HG03442 (cell line): ENCODE measurements at regions not wholly inside any gene's neighbourhood (a gene's known extent, or its start where the extent isn't known, plus 50 kb on each side); places are given as distances from the start of the nearest gene placed in this dataset.
A peak's percentile ranks its signal among the peaks of the same experiment; 100 is the strongest.
"Not testable (repeated sequence)": the region's sequence is repeated elsewhere in the genome, so short reads cannot be mapped to it uniquely, and the experiment has no call there.

ENCODE experiments used
- ATAC-seq: cut with Tn5 transposase; IDR thresholded peaks from one replicate; pipeline ENCODE4 v1.9.1; 2021; ENCODE audit warnings: mild to moderate bottlenecking, moderate library complexity; ENCODE audit not compliant: unreplicated experiment

DNA sequence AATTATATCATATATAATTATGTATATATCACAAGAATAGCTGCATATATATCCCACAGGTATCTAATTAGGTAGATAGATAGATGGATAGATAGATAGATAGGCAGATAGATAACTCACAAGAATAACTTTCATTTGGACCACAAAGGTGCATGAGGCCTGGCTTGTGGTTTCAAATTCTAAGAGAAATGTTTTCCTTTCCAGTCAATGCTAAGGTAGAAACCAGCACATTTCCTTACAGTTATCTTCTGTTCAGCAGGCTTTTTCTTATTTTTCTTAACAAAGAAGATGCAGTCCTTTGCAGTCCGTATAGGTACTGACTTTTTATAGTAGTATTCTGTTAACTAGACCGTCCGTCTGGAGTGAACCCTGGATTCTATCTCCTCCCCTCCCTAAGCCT, 152.9 kb upstream of the ANKFN1 start:
- ATAC-seq, result no peak

DNA sequence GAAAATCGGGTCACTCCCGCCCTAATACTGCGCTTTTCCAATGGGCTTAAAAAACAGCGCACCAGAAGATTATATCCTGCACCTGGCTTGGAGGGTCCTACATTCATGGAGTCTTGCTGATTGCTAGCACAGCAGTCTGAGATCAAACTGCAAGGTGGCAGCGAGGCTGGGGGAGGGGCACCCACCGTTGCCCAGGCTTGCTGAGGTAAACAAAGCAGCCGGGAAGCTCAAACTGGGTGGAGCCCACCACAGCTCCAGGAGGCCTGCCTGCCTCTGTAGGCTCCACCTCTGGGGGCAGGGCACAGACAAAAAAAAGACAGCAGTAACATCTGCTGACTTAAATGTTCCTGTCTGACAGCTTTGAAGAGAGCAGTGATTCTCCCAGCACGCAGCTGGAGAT, 150.6 kb upstream of the ANKFN1 start:
- not testable (repeated sequence) for ATAC-seq

DNA sequence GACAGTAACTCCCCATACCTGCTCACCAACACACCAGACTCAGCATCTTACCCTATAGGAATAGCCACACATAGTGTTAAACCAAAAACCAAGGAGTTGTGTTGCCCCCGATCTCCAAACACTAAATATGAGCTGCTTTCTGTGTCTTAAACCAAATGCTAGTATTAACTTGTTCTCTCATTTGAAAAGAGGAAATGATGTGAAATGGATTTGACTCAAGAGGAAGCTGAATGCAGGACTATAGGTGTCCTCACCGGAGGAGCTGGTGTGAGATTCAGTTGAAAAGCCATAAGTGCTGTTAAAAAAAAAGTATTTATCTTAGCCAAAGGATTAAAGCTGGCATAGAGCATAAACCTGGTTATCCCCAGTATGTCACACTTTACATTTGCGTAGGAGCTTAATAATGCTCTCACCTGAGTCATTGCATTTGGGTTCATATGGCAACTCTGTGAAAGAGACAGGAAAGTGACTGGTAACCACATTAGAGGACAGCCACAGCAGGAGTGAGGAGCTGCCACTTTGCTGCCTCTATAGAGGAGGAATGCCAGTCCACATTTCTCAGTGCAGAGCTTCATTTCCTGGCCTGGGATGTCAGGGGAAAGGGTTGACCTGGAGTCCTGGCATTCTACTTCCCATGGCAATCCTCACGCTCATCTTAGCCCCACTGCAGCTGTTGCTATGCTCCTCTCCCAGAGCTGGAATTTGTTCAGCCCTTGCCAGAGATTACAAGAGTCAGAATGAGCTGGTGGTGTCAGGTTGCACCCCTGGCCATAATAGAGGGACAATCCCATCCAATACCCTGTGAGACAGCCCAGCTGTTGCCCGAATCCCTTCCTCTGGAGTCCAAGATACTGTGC, 143.3 kb upstream of the ANKFN1 start:
- ATAC-seq, result no peak

DNA sequence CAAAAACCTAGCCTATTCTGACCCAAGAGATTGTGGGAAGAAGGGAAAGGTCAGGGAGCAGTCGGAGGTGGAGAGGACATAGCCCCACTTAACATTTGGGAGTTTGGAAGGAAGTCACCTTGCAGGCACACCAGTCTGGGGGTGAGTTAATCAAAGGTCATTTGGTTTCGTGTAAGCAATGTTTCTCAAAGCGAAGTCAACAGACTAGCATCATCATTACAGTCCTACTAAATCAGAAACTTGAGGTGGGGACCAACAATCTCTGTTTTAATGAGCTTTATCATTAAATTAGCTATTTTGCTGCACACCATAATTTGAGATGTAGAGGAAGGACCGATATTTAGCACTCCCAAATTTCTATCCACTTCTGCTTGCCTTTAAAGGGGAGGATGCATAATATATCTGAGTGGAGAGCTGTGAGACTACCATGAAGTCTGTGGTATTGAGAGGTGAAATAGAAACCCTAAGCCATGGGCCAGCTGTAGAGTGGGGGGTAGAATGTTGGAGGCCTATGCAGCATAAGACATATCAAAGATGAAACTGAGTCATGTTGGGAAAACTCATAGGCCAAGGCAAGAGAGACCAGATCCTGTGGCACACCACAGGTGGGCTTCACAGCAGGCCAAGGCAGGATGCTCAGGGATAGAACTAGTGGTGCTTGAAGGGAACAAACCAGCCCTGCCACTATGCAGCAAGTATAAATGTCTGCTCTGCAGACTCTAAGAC, 141.7 kb upstream of the ANKFN1 start:
- no peak for ATAC-seq

DNA sequence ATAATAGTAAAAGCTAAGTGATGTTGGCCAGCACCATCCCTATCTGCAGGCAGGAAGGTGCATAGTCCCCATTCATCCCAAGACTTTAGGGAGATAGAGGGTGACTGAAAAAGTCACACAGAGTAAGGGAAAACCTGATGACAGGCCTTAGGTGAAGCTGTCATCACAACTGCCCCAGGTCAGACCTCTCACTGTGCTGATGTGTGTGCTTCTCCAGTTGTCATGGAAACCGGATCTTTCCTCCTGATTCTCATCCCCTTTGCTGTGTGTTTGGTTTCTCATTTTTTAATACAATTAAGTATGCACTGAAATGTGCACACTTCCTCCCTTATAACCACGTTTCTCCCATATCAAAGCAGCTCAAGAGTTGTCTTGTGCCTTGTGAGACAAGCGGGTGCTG, 135.1 kb upstream of the ANKFN1 start:
- ATAC-seq, result no peak

DNA sequence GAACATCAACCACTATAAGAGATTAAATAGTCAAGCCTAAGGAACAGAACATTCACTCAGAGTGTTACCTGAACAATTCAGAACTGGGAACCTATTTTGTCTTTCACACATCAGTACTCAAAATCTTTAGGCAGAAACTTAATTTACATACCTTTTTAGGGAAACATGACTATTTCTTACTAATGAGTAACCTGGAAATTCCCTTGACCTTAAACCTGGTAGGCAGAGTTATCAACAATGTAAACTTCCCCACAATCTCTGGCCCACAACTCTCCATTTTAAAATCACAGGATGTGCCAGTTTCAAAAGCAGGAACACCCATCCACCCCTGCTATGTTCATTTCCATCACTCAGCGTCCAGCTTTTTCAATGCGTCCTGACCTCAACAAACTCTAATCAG, 132.9 kb upstream of the ANKFN1 start:
- peak; percentile 64 for ATAC-seq

DNA sequence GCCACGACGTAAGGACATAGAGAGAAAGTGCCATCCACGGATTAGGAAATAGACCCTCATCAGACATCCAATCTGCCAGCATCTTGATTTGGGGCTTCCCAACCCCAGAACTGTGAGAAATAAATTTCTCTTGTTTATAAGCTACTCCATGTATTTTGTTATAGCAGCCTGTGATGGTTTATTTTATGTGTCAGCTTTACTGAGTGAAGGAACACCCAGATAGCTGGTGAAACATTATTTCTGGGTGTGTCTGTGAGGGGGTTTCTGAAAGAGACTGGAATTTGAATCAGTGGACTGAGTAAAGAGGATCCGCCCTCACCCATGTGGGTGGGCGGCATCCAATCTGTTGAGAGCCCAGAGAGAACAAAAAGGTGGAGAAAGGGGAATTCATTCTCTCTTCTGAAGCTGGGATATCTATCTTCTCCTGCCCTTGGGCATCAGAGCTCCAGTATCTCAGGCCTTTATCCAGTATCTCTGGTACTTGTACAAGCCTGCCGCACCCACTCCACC, 131.5 kb upstream of the ANKFN1 start:
- ATAC-seq, result no peak

DNA sequence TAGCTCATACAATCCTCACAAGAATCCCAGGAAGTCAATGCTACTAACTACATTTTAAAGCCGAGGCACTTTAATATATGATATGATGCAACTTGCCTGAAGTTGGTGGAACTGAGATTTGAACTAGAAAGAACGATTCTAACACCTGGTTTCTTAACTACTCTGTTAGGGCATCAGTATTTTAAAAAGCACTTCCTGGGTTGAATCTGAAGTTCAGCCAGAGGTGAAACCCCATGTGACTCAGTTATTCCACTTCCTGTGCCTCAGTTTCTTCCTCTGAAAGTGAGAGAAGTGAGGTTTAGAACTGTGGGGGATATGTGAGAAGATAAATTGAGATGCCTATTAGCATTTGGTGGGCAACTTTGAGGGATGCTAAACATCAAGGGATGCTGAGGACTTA, 129.4 kb upstream of the ANKFN1 start:
- ATAC-seq, result no peak

DNA sequence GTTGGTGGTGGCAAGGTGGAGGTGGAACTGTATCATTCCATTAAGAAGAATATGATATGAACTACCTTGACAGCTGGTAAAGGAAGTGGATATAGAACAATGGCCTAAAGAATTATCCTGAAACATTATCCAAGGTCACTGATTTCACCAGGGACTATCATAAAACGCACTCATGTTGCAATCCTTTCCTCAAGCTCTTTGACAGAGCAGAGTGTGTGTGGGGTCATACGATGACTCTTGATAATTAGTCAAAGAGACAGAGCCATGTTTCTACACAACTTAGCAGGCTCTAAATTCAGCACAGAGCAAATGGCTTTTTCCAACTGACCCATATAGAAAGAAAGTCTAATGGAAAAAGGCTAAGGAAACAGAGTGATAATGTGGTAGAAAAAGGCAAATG, 126.4 kb upstream of the ANKFN1 start:
- no peak for ATAC-seq

DNA sequence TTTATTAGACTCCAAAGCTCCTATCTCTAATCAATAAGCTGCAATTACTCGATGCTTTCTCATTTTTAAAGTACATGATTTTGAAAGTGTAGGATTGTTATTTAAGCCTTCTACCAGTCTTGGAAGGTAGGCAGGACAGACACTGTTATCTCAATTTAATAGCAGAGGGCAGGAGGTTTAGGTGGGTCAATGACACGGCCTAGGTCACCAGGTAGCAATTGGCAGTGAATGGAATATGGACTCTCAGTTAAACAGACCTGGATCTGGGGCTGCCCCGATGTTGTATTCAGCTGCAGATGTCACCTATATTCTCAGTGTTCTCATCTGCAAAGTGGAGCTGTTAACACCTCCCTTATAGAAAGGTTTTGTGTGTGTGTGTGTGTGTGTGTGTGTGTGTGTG, 124.4 kb upstream of the ANKFN1 start:
- ATAC-seq, result no peak

DNA sequence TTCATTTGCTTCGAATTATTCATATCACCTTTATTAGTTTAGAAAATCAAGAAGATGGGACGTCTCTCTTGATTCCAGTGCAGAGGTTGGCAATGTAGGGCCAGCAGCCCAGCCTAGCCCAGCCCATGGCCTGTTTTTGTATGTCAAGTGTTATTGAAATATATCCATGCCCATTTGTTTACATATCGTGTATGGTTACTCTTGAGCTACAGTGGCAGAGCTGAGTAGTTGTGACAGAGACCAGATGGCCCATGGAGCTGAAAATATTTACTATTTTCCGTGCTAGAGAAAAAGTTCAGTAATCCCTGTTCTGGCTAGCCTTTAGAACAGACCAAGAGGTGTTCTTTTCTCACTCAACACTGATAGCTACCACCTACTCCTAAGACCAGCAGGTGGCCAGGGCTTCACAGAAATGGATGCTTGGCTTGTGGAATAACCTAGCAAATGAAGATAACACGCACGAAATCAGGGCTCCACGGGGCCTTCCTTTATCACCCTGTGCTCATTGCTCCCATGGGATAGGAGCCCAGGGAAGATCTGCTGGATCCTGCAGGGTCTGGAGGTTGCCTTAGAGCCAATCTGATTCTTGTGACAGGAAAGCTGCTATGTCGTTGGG, 123.2 kb upstream of the ANKFN1 start:
- ATAC-seq, result no peak

DNA sequence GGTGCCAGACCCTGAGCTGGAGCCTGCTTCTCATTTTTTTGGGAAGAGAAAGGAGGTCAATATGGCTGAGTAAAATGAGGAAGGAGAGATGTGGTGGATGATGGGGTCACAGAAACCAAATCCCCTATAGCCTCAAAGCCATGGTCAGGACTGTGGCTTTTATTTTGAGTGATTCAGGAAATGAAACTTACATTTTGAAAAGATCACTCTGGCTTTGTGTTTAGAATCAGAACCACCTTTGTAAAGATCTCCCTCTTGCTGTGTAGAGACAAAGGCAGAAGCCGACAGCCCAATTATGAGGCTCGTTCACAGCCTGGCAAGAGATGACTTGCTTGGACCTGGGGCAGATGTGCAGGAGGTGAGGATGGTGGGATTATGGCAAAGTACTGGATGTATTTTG, 121.6 kb upstream of the ANKFN1 start:
- no peak for ATAC-seq

DNA sequence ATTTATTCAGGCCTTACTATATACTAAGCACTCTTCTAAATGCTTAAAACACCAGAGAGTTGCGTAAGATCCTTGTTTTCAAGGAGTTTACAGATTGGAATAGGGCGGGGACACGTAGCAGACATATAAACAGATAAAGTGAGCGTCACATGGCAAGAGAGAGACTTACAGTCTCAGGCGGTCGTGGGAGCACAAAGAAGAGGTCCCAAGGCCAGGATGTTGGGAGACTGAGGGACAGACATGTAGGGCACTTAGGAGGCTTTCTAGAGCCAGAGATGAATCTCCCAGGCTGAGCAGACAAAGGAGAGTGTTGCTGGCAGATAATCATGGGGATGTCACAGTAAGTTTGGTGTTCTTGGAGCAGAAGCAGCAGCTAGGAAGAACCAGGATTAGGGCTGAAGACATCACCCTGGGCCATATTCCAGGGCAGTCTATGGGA, 119.1 kb upstream of the ANKFN1 start:
- no peak for ATAC-seq

DNA sequence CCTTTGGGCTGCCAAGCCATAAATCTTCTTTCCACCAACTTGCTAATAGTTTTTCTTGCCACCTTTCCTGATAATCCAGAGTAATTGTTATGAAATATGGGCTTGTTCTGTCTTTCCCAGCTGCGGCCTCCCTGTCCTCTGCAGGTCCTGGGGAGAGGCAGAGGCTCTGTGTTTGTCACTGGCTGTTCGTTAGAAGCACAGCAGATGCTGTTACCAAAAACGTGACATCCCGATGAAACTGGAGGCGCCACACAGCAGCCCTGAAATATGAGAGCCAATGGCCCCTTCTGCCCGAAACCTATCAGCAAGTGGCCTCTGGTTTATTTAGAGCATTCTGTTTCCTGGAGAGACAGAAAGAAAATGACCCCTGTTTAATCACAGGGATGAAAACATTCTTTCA, 115.1 kb upstream of the ANKFN1 start:
- no peak for ATAC-seq

DNA sequence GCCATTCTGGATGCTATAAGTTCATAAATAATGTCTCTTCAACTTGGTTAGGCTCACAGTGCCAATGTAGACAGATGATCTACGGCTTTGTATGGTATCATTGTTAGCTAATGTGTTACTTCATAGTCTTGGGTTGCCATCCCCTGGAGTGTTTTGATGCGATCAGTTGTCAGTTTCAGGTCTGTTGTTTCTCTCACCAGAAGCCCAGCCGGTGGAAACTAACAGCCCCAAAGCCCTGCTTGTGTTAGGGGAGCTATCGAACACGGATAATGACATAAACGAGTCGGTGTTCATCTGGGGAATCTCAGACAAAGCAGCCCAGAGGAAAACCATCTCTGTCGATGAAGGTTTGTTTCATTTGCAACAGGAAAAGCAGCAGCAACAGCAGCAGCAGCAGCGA, 107.4 kb upstream of the ANKFN1 start:
- ATAC-seq, result no peak

DNA sequence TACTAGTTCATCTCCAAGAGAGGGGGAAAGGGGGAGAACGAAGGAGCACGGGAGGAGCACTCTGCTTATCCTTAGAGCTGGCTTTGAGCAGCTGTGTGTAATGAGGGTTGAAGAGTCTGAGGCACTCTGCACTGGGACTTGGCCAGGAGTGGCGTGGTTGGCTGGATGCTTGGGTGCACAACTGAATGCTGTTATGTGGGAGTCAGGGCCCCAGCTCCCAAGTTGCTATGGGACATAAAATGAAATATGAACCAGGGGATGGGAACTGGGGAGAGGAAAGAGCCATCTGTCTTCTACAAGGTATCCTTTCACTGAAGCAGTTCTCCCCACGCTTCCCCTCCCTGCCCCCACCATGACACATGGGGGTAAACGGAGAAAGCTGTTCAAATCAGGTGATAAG, 105.9 kb upstream of the ANKFN1 start:
- ATAC-seq, result no peak

DNA sequence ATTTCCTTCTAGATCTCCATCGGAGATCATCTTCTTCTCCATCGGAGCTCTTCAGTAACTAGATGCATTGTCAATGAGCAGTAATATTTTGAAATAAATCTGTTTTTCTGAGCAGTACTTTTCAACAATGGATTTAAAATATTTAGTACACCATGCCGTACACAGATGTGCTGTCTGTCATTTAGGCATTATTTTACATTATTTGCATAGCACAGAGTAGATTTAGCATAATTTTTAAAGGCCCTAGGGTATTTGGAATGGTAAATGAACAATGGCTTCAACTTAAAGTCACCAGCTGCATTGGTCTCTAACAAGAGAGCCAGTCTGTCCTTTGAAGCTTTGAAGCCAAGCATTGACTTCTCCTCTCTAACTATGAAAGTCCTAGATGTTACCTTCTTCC, 95.4 kb upstream of the ANKFN1 start:
- no peak for ATAC-seq

DNA sequence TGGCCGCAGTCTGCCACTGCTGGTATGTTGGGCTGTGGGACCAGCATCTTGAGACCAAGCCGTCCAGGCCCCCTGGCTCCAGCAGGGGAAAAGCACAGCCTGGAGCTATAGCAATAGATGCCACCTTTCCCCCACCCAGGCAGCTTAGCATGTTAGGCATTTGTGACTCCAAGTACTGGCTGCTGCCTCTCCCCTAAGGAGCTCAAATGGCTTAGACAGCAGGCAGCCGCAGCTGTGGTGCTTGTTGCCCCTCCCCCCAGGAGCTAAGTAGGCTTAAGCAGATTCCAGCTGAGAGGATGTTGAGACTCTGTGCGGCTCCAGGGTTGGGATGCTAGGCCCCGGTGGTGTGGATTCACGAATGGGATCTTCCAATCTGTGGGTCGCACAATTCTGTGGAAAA, 88.8 kb upstream of the ANKFN1 start:
- ATAC-seq, result no peak

DNA sequence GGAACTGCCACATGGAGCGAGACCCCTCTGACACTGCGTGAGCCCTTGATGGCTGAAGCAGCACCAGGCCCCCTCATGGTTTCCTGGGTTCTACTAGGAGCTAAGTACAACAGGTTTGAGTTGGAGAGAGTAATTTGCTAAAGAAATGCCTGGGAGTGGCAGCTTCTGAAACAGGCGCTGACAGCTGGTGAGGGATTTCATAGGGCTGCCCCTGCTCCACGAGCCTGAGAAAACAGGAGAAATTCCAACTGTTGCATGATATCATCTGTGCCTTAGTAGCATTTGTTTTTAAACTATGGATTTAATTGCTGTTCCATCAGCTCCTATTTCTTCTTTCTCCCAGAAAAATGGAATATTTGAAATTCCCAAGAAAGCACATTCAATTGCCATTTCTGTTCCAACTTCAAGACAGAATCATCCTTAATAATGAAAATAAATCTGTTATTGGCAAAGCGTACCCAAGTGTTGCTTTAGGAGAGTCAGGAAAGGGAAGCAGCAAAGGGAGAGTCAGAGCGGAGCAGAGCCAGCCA, 78.8 kb upstream of the ANKFN1 start:
- no peak for ATAC-seq

DNA sequence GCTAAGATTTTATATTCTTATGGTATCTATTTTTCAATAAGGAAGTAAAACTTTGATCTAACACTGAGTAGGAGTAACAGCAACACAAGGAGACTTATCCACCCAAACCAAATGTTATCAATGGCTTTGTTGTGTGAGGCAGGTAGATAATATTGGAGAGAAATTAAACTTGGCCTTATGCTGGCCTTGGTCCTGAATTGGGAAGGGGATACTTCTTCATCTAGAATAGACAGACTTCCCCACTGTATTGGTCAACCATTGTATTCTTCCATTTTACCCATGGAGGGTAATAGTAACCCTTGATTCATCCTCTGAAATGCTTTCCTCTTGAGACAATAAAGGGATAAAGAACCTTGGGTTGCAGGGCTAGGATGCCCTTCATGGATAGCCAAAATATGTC, 76.3 kb upstream of the ANKFN1 start:
- ATAC-seq, result no peak

DNA sequence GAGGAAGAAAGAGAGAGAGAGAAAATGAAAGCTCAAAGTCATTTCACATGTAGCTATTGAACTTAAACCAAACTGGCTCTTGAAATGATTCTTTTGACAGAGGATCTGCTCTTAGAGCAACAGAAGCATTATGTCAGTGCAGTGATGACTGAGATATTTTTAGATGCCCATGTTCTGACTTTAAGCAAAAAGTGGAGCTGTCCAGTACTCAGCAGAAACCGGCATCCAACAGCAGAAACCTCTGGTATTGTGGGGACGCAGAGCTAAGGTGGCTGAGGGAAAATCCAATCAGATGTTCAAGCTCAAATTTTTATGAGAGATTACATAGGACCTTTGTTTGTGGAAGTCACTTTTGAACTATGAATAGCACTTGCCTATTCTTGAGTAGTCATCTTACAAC, 69.8 kb upstream of the ANKFN1 start:
- ATAC-seq, result no peak
